ENCODE measurements at regions not wholly inside any gene's neighbourhood (a gene's known extent, or its start where the extent isn't known, plus 50 kb on each side); places are given as distances from the start of the nearest gene placed in this dataset.

GRCh38 chr2:4144731-4145130 lies 441.4 kb downstream of the DCDC2C start:
- ChIA-PET POLR2A (no interaction called here), CTCF (no interaction called here)
- Mint-ChIP-seq H3K9me3 (peaks cover 4% of the 10 kb centered on the region), H3K4me1 (ENCODE audit: low read depth) (no peaks in the 10 kb centered on the region), H3K36me3 (ENCODE audit: low read depth) (no peaks in the 10 kb centered on the region), H3K4me3 (no peak overlapping the region), H3K27me3 (no peaks in the 10 kb centered on the region), H3K27ac (no peak overlapping the region)
- TF ChIP-seq CTCF (IDR thresholded peaks at IDR 0.05): no peak
- intact Hi-C loops (cut with DNase I, micrococcal nuclease): no loop called here
- DNase-seq (no peak), ATAC-seq (ENCODE audit: poor library complexity) (no peak)
- no peaks in the 10 kb centered on the region for H3K36me3 ChIP-seq (ENCODE audit: insufficient read depth, low read length)
- H3K9me3 ChIP-seq (ENCODE audit: control insufficient read depth in 1 of 2, insufficient read depth in 1 of 2, low read length in 2 of 2): peaks cover 0 to 17% of the 10 kb centered on the region in 2 experiments
- no peaks in the 10 kb centered on the region for H3K27me3 ChIP-seq (ENCODE audit: control insufficient read depth in 1 of 2, insufficient read depth in 2 of 2, low read length in 2 of 2)
- H3K4me3 ChIP-seq (ENCODE audit: low read length): no peak overlapping the region
- H3K27ac ChIP-seq (ENCODE audit: low read depth in 1 of 2, low read length in 2 of 2): no peak overlapping the region
- no peaks in the 10 kb centered on the region for H3K4me1 ChIP-seq (ENCODE audit: insufficient read depth, low read length)

- no peak overlapping the region for H3K4me3 ChIP-seq (ENCODE audit: low read length)
- no peaks in the 10 kb centered on the region for H3K4me1 ChIP-seq (ENCODE audit: insufficient read depth, low read length)
- no peak for TF ChIP-seq CTCF (IDR thresholded peaks at IDR 0.05)
- peaks cover 13% of the 10 kb centered on the region for H3K9me3 Mint-ChIP-seq
- no peaks in the 10 kb centered on the region for H3K27me3 ChIP-seq (ENCODE audit: control insufficient read depth in 1 of 2, insufficient read depth in 2 of 2, low read length in 2 of 2)
- no peaks in the 10 kb centered on the region for H3K36me3 Mint-ChIP-seq (ENCODE audit: low read depth)
- ChIA-PET CTCF (no interaction called here), POLR2A (no interaction called here)
- H3K4me3 Mint-ChIP-seq: no peak overlapping the region
- peaks cover 0 to 10% of the 10 kb centered on the region in 2 experiments for H3K9me3 ChIP-seq (ENCODE audit: control insufficient read depth in 1 of 2, insufficient read depth in 1 of 2, low read length in 2 of 2)
- ATAC-seq (ENCODE audit: poor library complexity) (no peak), DNase-seq (no peak)
- H3K27ac ChIP-seq (ENCODE audit: low read depth in 1 of 2, low read length in 2 of 2): no peak overlapping the region
- H3K27me3 Mint-ChIP-seq: no peaks in the 10 kb centered on the region
- H3K27ac Mint-ChIP-seq: no peak overlapping the region
- H3K4me1 Mint-ChIP-seq (ENCODE audit: low read depth): no peaks in the 10 kb centered on the region
- intact Hi-C loops (cut with DNase I, micrococcal nuclease): no loop called here
- no peaks in the 10 kb centered on the region for H3K36me3 ChIP-seq (ENCODE audit: insufficient read depth, low read length)
These were observed 448.1 kb downstream of the DCDC2C start for GRCh38 chr2:4151521-4151920.

- H3K4me3 ChIP-seq (ENCODE audit: low read length): no peak overlapping the region
- no peaks in the 10 kb centered on the region for H3K4me1 ChIP-seq (ENCODE audit: insufficient read depth, low read length)
- POLR2A ChIA-PET: no interaction called here
- Mint-ChIP-seq H3K27ac (no peak overlapping the region), H3K4me1 (ENCODE audit: low read depth) (no peaks in the 10 kb centered on the region), H3K36me3 (ENCODE audit: low read depth) (no peaks in the 10 kb centered on the region), H3K27me3 (no peaks in the 10 kb centered on the region), H3K9me3 (peaks cover 16% of the 10 kb centered on the region), H3K4me3 (no peak overlapping the region)
- peaks cover 0 to 10% of the 10 kb centered on the region in 2 experiments for H3K9me3 ChIP-seq (ENCODE audit: control insufficient read depth in 1 of 2, insufficient read depth in 1 of 2, low read length in 2 of 2)
- no peaks in the 10 kb centered on the region for H3K27me3 ChIP-seq (ENCODE audit: control insufficient read depth in 1 of 2, insufficient read depth in 2 of 2, low read length in 2 of 2)
- H3K27ac ChIP-seq (ENCODE audit: low read depth in 1 of 2, low read length in 2 of 2): no peak overlapping the region
- CTCF ChIA-PET: no interaction called here
- no peaks in the 10 kb centered on the region for H3K36me3 ChIP-seq (ENCODE audit: insufficient read depth, low read length)
- TF ChIP-seq CTCF (IDR thresholded peaks at IDR 0.05): no peak
- intact Hi-C loops (cut with DNase I, micrococcal nuclease): no loop called here
- ATAC-seq (ENCODE audit: poor library complexity): no peak
- DNase-seq: no peak
These were observed 448.7 kb downstream of the DCDC2C start for GRCh38 chr2:4152051-4152450.

All from CD4-positive, alpha-beta T cell (primary cell).